Caco-2 (cell line): ENCODE measurements at regions not wholly inside any gene's neighbourhood (a gene's known extent, or its start where the extent isn't known, plus 50 kb on each side); places are given as distances from the start of the nearest gene placed in this dataset.
"Not testable (repeated sequence)": the region's sequence is repeated elsewhere in the genome, so short reads cannot be mapped to it uniquely, and the experiment has no call there.

ENCODE experiments used
- BruUV-seq: library from RNA; stranded (reverse); fragments of 400-500 nt; replicated peaks from 2 replicates; lab custom pipeline; 2021; lab: Mats Ljungman, UMichigan
- CTCF ChIA-PET: fragments of 300-600 bp; sonication (Branson Sonifier 250); formaldehyde crosslinking; loops from one replicate; lab custom pipeline; 2022; ENCODE audit warnings: antibody characterized with exemption; lab: Charles Lee
- POLR2A ChIA-PET: fragments of 300-600 bp; sonication (Branson Sonifier 250); formaldehyde crosslinking; loops from one replicate; lab custom pipeline; 2022; ENCODE audit warnings: antibody characterized with exemption; lab: Charles Lee
- DNase-seq, 2 experiments: peaks; one replicate each; pipeline versions ENCODE4 v3.0.0 to v3.0.0-alpha.2; 2020 to 2022
- H3K27me3 ChIP-seq: replicated peaks from 2 replicates; pipeline ENCODE4 v1.6.0; 2011; ENCODE audit warnings: low read length; ENCODE audit not compliant: control insufficient read depth, insufficient read depth
- H3K36me3 ChIP-seq: 2 replicates; pipeline ENCODE4 v1.5.1; 2011; ENCODE audit warnings: low read length; ENCODE audit not compliant: control insufficient read depth, insufficient read depth
- H3K4me1 ChIP-seq: fragments of 250-450 bp; sonication (Bioruptor Pico); 2 replicates; pipeline ENCODE4 v1.5.1; 2020; ENCODE audit warnings: mild to moderate bottlenecking
- H3K4me3 ChIP-seq: 2 replicates; pipeline ENCODE4 v1.5.1; 2011; ENCODE audit warnings: low read depth, mild to moderate bottlenecking, control low read depth, low read length
- H3K9me3 ChIP-seq: fragments of 250-450 bp; sonication (Bioruptor Pico); 2 replicates; pipeline ENCODE4 v1.5.1; 2020; ENCODE audit warnings: mild to moderate bottlenecking, moderate library complexity
- H3K27ac Mint-ChIP-seq: one replicate; pipeline ENCODE4 v1.8.0; 2022; ENCODE audit warnings: mixed read lengths; ENCODE audit not compliant: unreplicated experiment
- H3K27me3 Mint-ChIP-seq: one replicate; pipeline ENCODE4 v1.8.0; 2022; ENCODE audit warnings: mixed read lengths; ENCODE audit not compliant: insufficient read depth, unreplicated experiment
- H3K36me3 Mint-ChIP-seq: one replicate; pipeline ENCODE4 v1.8.0; 2022; ENCODE audit warnings: mild to moderate bottlenecking, mixed read lengths; ENCODE audit not compliant: insufficient read depth, unreplicated experiment
- H3K4me1 Mint-ChIP-seq: one replicate; pipeline ENCODE4 v1.8.0; 2022; ENCODE audit warnings: low read depth, mixed read lengths; ENCODE audit not compliant: unreplicated experiment
- H3K4me3 Mint-ChIP-seq: one replicate; pipeline ENCODE4 v1.8.0; 2022; ENCODE audit warnings: mild to moderate bottlenecking, moderate library complexity, mixed read lengths; ENCODE audit not compliant: unreplicated experiment
- H3K9me3 Mint-ChIP-seq: one replicate; pipeline ENCODE4 v1.8.0; 2022; ENCODE audit warnings: mixed read lengths; ENCODE audit not compliant: unreplicated experiment
- CTCF ChIP-seq, 2 experiments: fragments of 200-600 bp in 1 of 2; IDR thresholded peaks; 1 replicate in 1 of 2; 2 replicates in 1 of 2; pipeline versions ENCODE4 v1.5.1 to v1.8.0; 2011 to 2022; ENCODE audit warnings: antibody characterized with exemption in 1 of 2, control low read depth in 1 of 2, inconsistent platforms in 1 of 2, low read depth in 1 of 2, low read length in 1 of 2, mild to moderate bottlenecking in 1 of 2, moderate library complexity in 1 of 2; ENCODE audit not compliant: insufficient read depth in 1 of 2, severe bottlenecking in 1 of 2, unreplicated experiment in 1 of 2
- intact Hi-C: fragments of 100-400 bp; cut with micrococcal nuclease; formaldehyde crosslinking; loops from one replicate; pipeline ENCODE4 v1.10.0; 2022; ENCODE audit not compliant: unreplicated experiment

GRCh38 chr5:43837091-43837490, 234.1 kb downstream of the NNT start:
- no peak for TF ChIP-seq CTCF (IDR thresholded peaks at IDR 0.05; ENCODE audit: insufficient read depth in 1 of 2, low read depth in 1 of 2, low read length in 1 of 2, severe bottlenecking in 1 of 2, unreplicated experiment in 1 of 2)
- CTCF ChIA-PET, result no interaction called here
- Histone ChIP-seq H3K4me1 (no peaks in the 10 kb centered on the region), H3K27me3 (no peaks in the 10 kb centered on the region), H3K4me3 (no peak overlapping the region), H3K9me3 (no peaks in the 10 kb centered on the region), H3K36me3 (no peaks in the 10 kb centered on the region)
- H3K36me3 Mint-ChIP-seq, result no peaks in the 10 kb centered on the region
- peaks cover 4% of the 10 kb centered on the region for H3K27me3 Mint-ChIP-seq
- POLR2A ChIA-PET, result no interaction called here
- BruUV-seq, result no TSS peak
- H3K27ac Mint-ChIP-seq, result no peak overlapping the region
- intact Hi-C loops, result no loop called here
- no peaks in the 10 kb centered on the region for H3K4me1 Mint-ChIP-seq
- H3K9me3 Mint-ChIP-seq, result no peaks in the 10 kb centered on the region
- DNase-seq, result no peak
- no peak overlapping the region for H3K4me3 Mint-ChIP-seq

GRCh38 chr5:43833961-43834360, 231.0 kb downstream of the NNT start:
- peaks cover 8% of the 10 kb centered on the region for H3K27me3 Mint-ChIP-seq
- H3K9me3 Mint-ChIP-seq, result no peaks in the 10 kb centered on the region
- H3K27ac Mint-ChIP-seq, result no peak overlapping the region
- Histone ChIP-seq H3K4me3 (no peak overlapping the region), H3K4me1 (no peaks in the 10 kb centered on the region), H3K36me3 (no peaks in the 10 kb centered on the region), H3K9me3 (no peaks in the 10 kb centered on the region), H3K27me3 (no peaks in the 10 kb centered on the region)
- no peak overlapping the region for H3K4me3 Mint-ChIP-seq
- no peaks in the 10 kb centered on the region for H3K36me3 Mint-ChIP-seq
- ChIA-PET POLR2A (no interaction called here), CTCF (no interaction called here)
- no peaks in the 10 kb centered on the region for H3K4me1 Mint-ChIP-seq
- intact Hi-C loops, result no loop called here
- TF ChIP-seq CTCF (IDR thresholded peaks at IDR 0.05; ENCODE audit: insufficient read depth in 1 of 2, low read depth in 1 of 2, low read length in 1 of 2, severe bottlenecking in 1 of 2, unreplicated experiment in 1 of 2), result no peak
- no TSS peak for BruUV-seq
- no peak for DNase-seq

DNA sequence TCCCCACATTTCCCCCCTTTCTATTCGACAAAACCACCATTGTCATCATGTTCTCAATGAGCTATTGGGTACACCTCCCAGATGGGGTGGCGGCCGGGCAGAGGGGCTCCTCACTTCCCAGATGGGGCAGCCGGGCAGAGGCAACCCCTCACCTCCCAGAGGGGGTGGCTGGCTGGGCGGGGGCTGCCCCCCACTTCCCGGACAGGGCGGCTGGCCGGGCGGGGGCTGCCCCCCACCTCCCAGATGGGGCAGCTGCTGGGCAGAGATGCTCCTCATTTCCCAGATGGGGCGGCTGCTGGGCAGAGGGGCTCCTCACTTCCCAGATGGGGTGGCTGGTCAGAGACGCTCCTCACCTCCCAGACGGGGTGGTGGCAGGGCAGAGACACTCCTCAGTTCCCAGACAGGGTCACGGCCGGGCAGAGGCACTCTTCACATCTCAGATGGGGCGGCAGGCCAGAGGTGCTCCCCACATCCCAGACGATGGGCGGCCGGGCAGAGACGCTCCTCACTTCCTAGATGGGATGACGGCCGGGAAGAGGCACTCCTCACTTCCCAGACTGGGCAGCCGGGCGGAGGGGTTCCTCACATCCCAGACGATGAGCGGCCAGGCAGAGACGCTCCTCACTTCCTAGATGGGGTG, 221.5 kb downstream of the NNT start:
- H3K27me3 ChIP-seq, H3K9me3 ChIP-seq, POLR2A ChIA-PET, H3K4me3 ChIP-seq, H3K4me1 ChIP-seq, H3K36me3 ChIP-seq, H3K27me3 Mint-ChIP-seq, H3K36me3 Mint-ChIP-seq, H3K27ac Mint-ChIP-seq, BruUV-seq, H3K4me3 Mint-ChIP-seq, CTCF ChIA-PET, DNase-seq, intact Hi-C loops, H3K4me1 Mint-ChIP-seq: not testable (repeated sequence)
- H3K9me3 Mint-ChIP-seq, result peaks cover 13% of the 10 kb centered on the region

DNA sequence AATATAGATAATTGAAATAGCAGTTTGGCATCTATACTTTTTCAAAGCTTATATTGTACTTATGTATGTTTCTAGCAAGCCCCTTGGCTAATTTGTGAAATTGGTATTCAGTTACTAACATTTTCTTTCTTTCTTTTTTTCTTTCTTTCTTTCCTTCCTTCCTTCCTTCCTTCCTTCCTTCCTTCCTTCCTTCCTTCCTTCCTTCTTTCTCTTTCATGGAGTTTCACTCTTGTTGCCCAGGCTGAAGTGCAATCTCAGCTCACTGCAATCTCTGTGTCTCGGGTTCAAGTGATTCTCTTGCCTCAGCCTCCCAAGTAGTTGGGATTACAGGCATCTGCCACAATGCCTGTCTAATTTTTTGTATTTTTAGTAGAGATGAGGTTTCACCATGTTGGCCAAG, 215.4 kb downstream of the NNT start:
- CTCF ChIA-PET, H3K36me3 ChIP-seq, H3K27me3 Mint-ChIP-seq, H3K9me3 ChIP-seq, H3K4me1 ChIP-seq, H3K27me3 ChIP-seq, DNase-seq, intact Hi-C loops, H3K27ac Mint-ChIP-seq, POLR2A ChIA-PET, H3K4me3 Mint-ChIP-seq, H3K4me3 ChIP-seq, H3K36me3 Mint-ChIP-seq, H3K4me1 Mint-ChIP-seq, BruUV-seq: not testable (repeated sequence)
- H3K9me3 Mint-ChIP-seq, result peaks cover 24% of the 10 kb centered on the region
